Cardiac muscle cell (in vitro differentiated cells and primary cell): ENCODE measurements at regions not wholly inside any gene's neighbourhood (a gene's known extent, or its start where the extent isn't known, plus 50 kb on each side); places are given as distances from the start of the nearest gene placed in this dataset.

Source experiments
- DNase-seq, 2 donors: peaks; one replicate each; pipeline versions ENCODE4 v3.0.0 to v3.0.0-alpha.2; 2010 to 2017; ENCODE audit warnings: low read depth in 1 of 2, low spot score in 1 of 2
- H3K27ac ChIP-seq: fragments of 200-600 bp; sonication (generic); 2 replicates; pipeline ENCODE4 v1.5.1; 2016
- H3K27me3 ChIP-seq: fragments of 200-600 bp; sonication (generic); 2 replicates; pipeline ENCODE4 v1.6.0; 2016; ENCODE audit warnings: control low read depth
- H3K36me3 ChIP-seq: fragments of 200-600 bp; sonication (generic); 2 replicates; pipeline ENCODE4 v1.5.1; 2016; ENCODE audit warnings: control low read depth
- H3K4me1 ChIP-seq: fragments of 200-600 bp; sonication (generic); 2 replicates; pipeline ENCODE4 v1.8.1; 2017; ENCODE audit warnings: low read depth, mild to moderate bottlenecking, mixed run types
- H3K4me3 ChIP-seq: fragments of 200-600 bp; sonication (generic); 2 replicates; pipeline ENCODE4 v1.5.1; 2016; ENCODE audit warnings: mild to moderate bottlenecking
- H3K9me3 ChIP-seq: fragments of 200-600 bp; sonication (generic); 2 replicates; pipeline ENCODE4 v1.5.1; 2017; ENCODE audit warnings: low read depth, mild to moderate bottlenecking, control low read depth
- CTCF ChIP-seq: IDR thresholded peaks from 2 replicates; pipeline ENCODE4 v1.5.1; 2012; ENCODE audit warnings: low read depth, mild to moderate bottlenecking, low read length

- H3K36me3 ChIP-seq: no peaks in the 10 kb centered on the region
- H3K9me3 ChIP-seq: no peaks in the 10 kb centered on the region
- no peak overlapping the region for H3K4me3 ChIP-seq
- no peaks in the 10 kb centered on the region for H3K4me1 ChIP-seq
- H3K27ac ChIP-seq: no peak overlapping the region
- no peak for DNase-seq
- H3K27me3 ChIP-seq: no peaks in the 10 kb centered on the region
- TF ChIP-seq CTCF: no peak
Observed at GRCh38 chrX:151796576-151796975, 62.0 kb downstream of the CNGA2 start.

GRCh38 chrX:151801980-151802379 is 67.4 kb downstream of the CNGA2 start:
- Histone ChIP-seq H3K4me3 (no peak overlapping the region), H3K4me1 (no peaks in the 10 kb centered on the region), H3K27ac (no peak overlapping the region), H3K9me3 (no peaks in the 10 kb centered on the region), H3K27me3 (no peaks in the 10 kb centered on the region), H3K36me3 (no peaks in the 10 kb centered on the region)
- peak; percentile 17 for TF ChIP-seq CTCF
- DNase-seq: no peak

- H3K9me3 ChIP-seq: no peaks in the 10 kb centered on the region
- no peaks in the 10 kb centered on the region for H3K27me3 ChIP-seq
- H3K4me1 ChIP-seq: no peaks in the 10 kb centered on the region
- no peak overlapping the region for H3K4me3 ChIP-seq
- no peak for TF ChIP-seq CTCF
- H3K36me3 ChIP-seq: no peaks in the 10 kb centered on the region
- H3K27ac ChIP-seq: no peak overlapping the region
- DNase-seq: no peak
Observed at GRCh38 chrX:151806967-151807540, 72.5 kb downstream of the CNGA2 start.

- Histone ChIP-seq H3K4me3 (no peak overlapping the region), H3K27me3 (no peaks in the 10 kb centered on the region), H3K27ac (no peak overlapping the region), H3K36me3 (no peaks in the 10 kb centered on the region), H3K4me1 (no peaks in the 10 kb centered on the region), H3K9me3 (no peaks in the 10 kb centered on the region)
- no peak for DNase-seq
- no peak for TF ChIP-seq CTCF
Observed at GRCh38 chrX:151812661-151813060, 78.1 kb downstream of the CNGA2 start.

- H3K9me3 ChIP-seq: no peaks in the 10 kb centered on the region
- no peak for TF ChIP-seq CTCF
- H3K4me3 ChIP-seq: no peak overlapping the region
- DNase-seq: no peak
- no peaks in the 10 kb centered on the region for H3K27me3 ChIP-seq
- no peak overlapping the region for H3K27ac ChIP-seq
- no peaks in the 10 kb centered on the region for H3K36me3 ChIP-seq
- no peaks in the 10 kb centered on the region for H3K4me1 ChIP-seq
Observed at GRCh38 chrX:151814767-151815166, 80.2 kb downstream of the CNGA2 start.

- peak in 1 of 2 donors; percentile 29 for DNase-seq
- H3K27ac ChIP-seq: no peak overlapping the region
- no peaks in the 10 kb centered on the region for H3K27me3 ChIP-seq
- H3K4me3 ChIP-seq: no peak overlapping the region
- H3K9me3 ChIP-seq: no peaks in the 10 kb centered on the region
- H3K4me1 ChIP-seq: no peaks in the 10 kb centered on the region
- H3K36me3 ChIP-seq: no peaks in the 10 kb centered on the region
- TF ChIP-seq CTCF: no peak
Observed at GRCh38 chrX:151815398-151815797, 80.9 kb downstream of the CNGA2 start.
